C4-2B (cell line): ENCODE measurements at regions not wholly inside any gene's neighbourhood (a gene's known extent, or its start where the extent isn't known, plus 50 kb on each side); places are given as distances from the start of the nearest gene placed in this dataset.

Experiments used
- CTCF ChIP-seq: fragments of 450-650 bp; conservative IDR thresholded peaks from 2 replicates; pipeline ENCODE4 v1.5.1; 2017; ENCODE audit warnings: mild to moderate bottlenecking
- ZFX ChIP-seq: fragments of 450-650 bp; IDR thresholded peaks from 2 replicates; pipeline ENCODE4 v1.6.1; 2017

- TF ChIP-seq CTCF = no peak
- no peak for TF ChIP-seq ZFX
Observed at GRCh38 chr4:188409851-188410250, 270.6 kb downstream of the TRIML1 start.
